HG02981 (cell line): ENCODE measurements at regions not wholly inside any gene's neighbourhood (a gene's known extent, or its start where the extent isn't known, plus 50 kb on each side); places are given as distances from the start of the nearest gene placed in this dataset.

Source experiments
- ATAC-seq: cut with Tn5 transposase; IDR thresholded peaks from one replicate; pipeline ENCODE4 v1.9.1; 2021; ENCODE audit warnings: mild to moderate bottlenecking, moderate library complexity; ENCODE audit not compliant: unreplicated experiment

- no peak for ATAC-seq
Observed at GRCh38 chr7:131745390-131746248, 189.2 kb upstream of the PODXL start.

GRCh38 chr7:131741446-131741845, 185.0 kb upstream of the PODXL start:
- no peak for ATAC-seq

GRCh38 chr7:131737746-131738465, 181.5 kb upstream of the PODXL start:
- ATAC-seq: no peak

GRCh38 chr7:131735101-131735500, 178.7 kb upstream of the PODXL start:
- ATAC-seq: no peak

GRCh38 chr7:131733604-131734003, 177.2 kb upstream of the PODXL start:
- ATAC-seq: no peak

GRCh38 chr7:131727189-131727588, 170.8 kb upstream of the PODXL start:
- no peak for ATAC-seq

GRCh38 chr7:131726686-131727085, 170.3 kb upstream of the PODXL start:
- ATAC-seq: no peak

- no peak for ATAC-seq
Observed at GRCh38 chr7:131726031-131726430, 169.6 kb upstream of the PODXL start.

GRCh38 chr7:131724776-131725345, 168.4 kb upstream of the PODXL start:
- ATAC-seq: no peak

GRCh38 chr7:131723926-131724325, 167.5 kb upstream of the PODXL start:
- ATAC-seq: no peak

GRCh38 chr7:131722371-131722770, 165.9 kb upstream of the PODXL start:
- ATAC-seq: no peak

- ATAC-seq: no peak
Observed at GRCh38 chr7:131721660-131722059, 165.2 kb upstream of the PODXL start.

- ATAC-seq: no peak
Observed at GRCh38 chr7:131720703-131721102, 164.3 kb upstream of the PODXL start.

GRCh38 chr7:131717181-131717580, 160.8 kb upstream of the PODXL start:
- ATAC-seq: no peak

- no peak for ATAC-seq
Observed at GRCh38 chr7:131699323-131699722, 142.9 kb upstream of the PODXL start.

- ATAC-seq: no peak
Observed at GRCh38 chr7:131692131-131692960, 135.9 kb upstream of the PODXL start.

GRCh38 chr7:131691454-131692130, 135.2 kb upstream of the PODXL start:
- ATAC-seq: no peak

GRCh38 chr7:131690441-131690840, 134.0 kb upstream of the PODXL start:
- ATAC-seq: no peak

GRCh38 chr7:131689662-131690234, 133.3 kb upstream of the PODXL start:
- ATAC-seq: no peak
